Stomach (tissue), 4 donors: ENCODE measurements at regions not wholly inside any gene's neighbourhood (a gene's known extent, or its start where the extent isn't known, plus 50 kb on each side); places are given as distances from the start of the nearest gene placed in this dataset.

Experiments
- CTCF ChIP-seq, 7 experiments: fragments of 450-650 bp in 4 of 7; fragments of 200-600 bp in 3 of 7; sonication (generic) in 3 of 7; IDR thresholded peaks; one replicate each; pipeline ENCODE4 v1.5.1; 2016 to 2019; ENCODE audit warnings: antibody characterized with exemption in 7 of 7, control low read depth in 2 of 7, mild to moderate bottlenecking in 1 of 7
- EP300 ChIP-seq: sonication (generic); formaldehyde crosslinking; IDR thresholded peaks from one replicate; pipeline ENCODE4 v1.6.1; 2017; ENCODE audit warnings: antibody characterized with exemption
- POLR2A ChIP-seq, 4 donors: fragments of 450-650 bp; IDR thresholded peaks; one replicate each; pipeline ENCODE4 v1.6.1; 2016; ENCODE audit warnings: antibody characterized with exemption in 4 of 4, control low read depth in 2 of 4, mild to moderate bottlenecking in 1 of 4, moderate library complexity in 1 of 4
- POLR2AphosphoS5 ChIP-seq, 3 donors: sonication (generic); formaldehyde crosslinking; IDR thresholded peaks; one replicate each; pipeline ENCODE4 v1.6.1; 2016; ENCODE audit warnings: antibody characterized with exemption in 3 of 3

DNA sequence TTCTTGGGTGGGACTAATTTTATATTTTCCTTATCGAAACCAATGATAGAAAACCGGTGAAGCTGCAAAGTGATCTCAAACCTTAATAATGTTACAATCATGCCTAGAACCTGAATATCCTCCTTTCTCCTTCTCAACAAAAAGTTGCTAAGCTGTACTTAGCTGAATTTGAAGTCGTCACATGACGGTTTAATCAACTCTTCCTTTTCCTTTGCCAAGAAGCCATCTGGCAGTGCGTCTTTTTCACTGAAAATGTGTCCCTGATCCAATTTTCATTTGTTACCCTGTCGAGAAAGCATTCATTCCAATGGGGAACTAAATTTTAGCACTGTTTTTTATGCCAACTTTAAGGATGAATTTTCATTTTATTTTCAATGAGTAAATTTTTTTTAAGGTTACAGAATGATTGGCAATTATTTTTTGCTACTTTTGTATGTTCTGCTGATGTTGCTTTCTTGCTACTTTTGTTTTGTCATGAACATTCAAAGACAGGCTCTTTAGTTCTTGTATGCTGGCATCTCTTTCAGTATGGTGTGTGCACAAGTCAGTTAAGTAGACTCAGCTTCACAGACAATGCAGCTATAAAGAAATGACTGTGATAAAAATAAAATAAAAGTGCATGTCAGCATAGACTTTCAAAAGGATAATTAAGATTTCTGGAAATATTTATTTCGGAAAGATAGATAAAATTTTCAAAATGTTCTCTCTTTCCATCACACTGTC lies 980.0 kb downstream of the DNAJB9 start:
- TF ChIP-seq CTCF (IDR thresholded peaks at IDR 0.05) (no peak), POLR2A (IDR thresholded peaks at IDR 0.05) (no peak), EP300 (no peak), POLR2AphosphoS5 (IDR thresholded peaks at IDR 0.05) (no peak)
